GM12878 (cell line): ENCODE measurements at regions not wholly inside any gene's neighbourhood (a gene's known extent, or its start where the extent isn't known, plus 50 kb on each side); places are given as distances from the start of the nearest gene placed in this dataset.

Experiments
- ATAC-seq: fragments of 200-7000 bp; cut with Tn5 transposase; 3 replicates; pipeline ENCODE4 v1.9.1; 2020; ENCODE audit warnings: mild to moderate bottlenecking, moderate library complexity
- BruUV-seq: library from RNA; stranded (reverse); fragments of 400-500 nt; replicated peaks from 2 replicates; lab custom pipeline; 2021; lab: Mats Ljungman, UMichigan
- CTCF ChIA-PET: fragments of 300-600 bp; sonication (Branson Sonifier 250); formaldehyde crosslinking; extraction: SDS; loops from one replicate; lab custom pipeline; 2021; ENCODE audit warnings: inconsistent platforms; lab: Yijun Ruan, JAX
- POLR2A ChIA-PET: fragments of 350-600 bp; formaldehyde crosslinking; extraction: SDS; loops from one replicate; lab custom pipeline; 2021; ENCODE audit warnings: inconsistent platforms; lab: Charles Lee
- RAD21 ChIA-PET: fragments of 300-600 bp; sonication (Branson Sonifier 250); formaldehyde crosslinking; loops from one replicate; lab custom pipeline; 2023; ENCODE audit warnings: antibody characterized with exemption; ENCODE audit not compliant: unreplicated experiment; lab: Charles Lee
- SMC1A ChIA-PET: fragments of 300-600 bp; sonication (Branson Sonifier 250); formaldehyde crosslinking; loops from one replicate; lab custom pipeline; 2023; ENCODE audit not compliant: unreplicated experiment, uncharacterized antibody; lab: Charles Lee
- DNase-seq: peaks from one replicate; pipeline ENCODE4 v3.0.0-alpha.2; 2011; ENCODE audit warnings: low read depth, low spot score
- FAIRE-seq: peaks from 3 replicates; lab custom pipeline; 2011; peaks lifted over from hg19 to GRCh38; lab: Jason Lieb, UNC
- H2AFZ ChIP-seq: 2 replicates; pipeline ENCODE4 v1.6.0; 2011; ENCODE audit warnings: low read depth, low read length, control low read depth; ENCODE audit not compliant: control insufficient read depth
- H3K27ac ChIP-seq: 2 replicates; pipeline ENCODE4 v1.5.1; 2011; ENCODE audit warnings: control low read depth; ENCODE audit not compliant: control insufficient read depth, insufficient read depth
- H3K27me3 ChIP-seq, 2 experiments: replicated peaks in 1 of 2; 2 replicates each; pipeline versions ENCODE4 v1.6.0 to v1.6.1; 2011; ENCODE audit warnings: low read length in 1 of 2; ENCODE audit not compliant: control insufficient read depth in 2 of 2, insufficient read depth in 2 of 2
- H3K36me3 ChIP-seq, 2 experiments: 2 replicates each; pipeline ENCODE4 v1.5.1; 2011; ENCODE audit warnings: low read length in 1 of 2; ENCODE audit not compliant: control insufficient read depth in 2 of 2, insufficient read depth in 2 of 2
- H3K4me1 ChIP-seq: 2 replicates; pipeline ENCODE4 v1.6.1; 2011; ENCODE audit warnings: mild to moderate bottlenecking, low read length, moderate library complexity, mixed read lengths; ENCODE audit not compliant: control insufficient read depth, insufficient read depth
- H3K4me2 ChIP-seq: 2 replicates; pipeline ENCODE4 v1.6.0; 2011; ENCODE audit warnings: control low read depth; ENCODE audit not compliant: control insufficient read depth, insufficient read depth
- H3K4me3 ChIP-seq: fragments of 200-600 bp; sonication (generic); 2 replicates; pipeline ENCODE4 v1.5.1; 2016
- H3K79me2 ChIP-seq: 2 replicates; pipeline ENCODE4 v1.6.0; 2011; ENCODE audit warnings: low read length; ENCODE audit not compliant: control insufficient read depth, insufficient read depth
- H3K9ac ChIP-seq: 2 replicates; pipeline ENCODE4 v1.8.0; 2011; ENCODE audit warnings: low read length, control low read depth, mixed read lengths; ENCODE audit not compliant: control insufficient read depth, insufficient read depth
- H3K9me3 ChIP-seq: replicated peaks from 3 replicates; pipeline ENCODE4 v1.5.1; 2011; ENCODE audit warnings: mild to moderate bottlenecking, low read length; ENCODE audit not compliant: control insufficient read depth, insufficient read depth
- H4K20me1 ChIP-seq: 2 replicates; pipeline ENCODE4 v1.6.0; 2011; ENCODE audit not compliant: control insufficient read depth, insufficient read depth
- CBX3 ChIP-seq: fragments of 200-600 bp; sonication (generic); IDR thresholded peaks from 2 replicates; pipeline ENCODE4 v1.6.1; 2016; ENCODE audit warnings: low read depth, borderline replicate concordance
- CEBPB ChIP-seq, 2 experiments: fragments of 150-350 bp in 1 of 2; IDR thresholded peaks; 2 replicates each; pipeline ENCODE4 v1.6.1; 2012 to 2014; ENCODE audit warnings: low read depth in 2 of 2, low read length in 2 of 2, borderline replicate concordance in 1 of 2, inconsistent platforms in 1 of 2
- E2F4 ChIP-seq: IDR thresholded peaks from 2 replicates; pipeline ENCODE4 v1.6.1; 2012; ENCODE audit warnings: low read depth, low read length, improper control_type of control experiment
- HDAC6 ChIP-seq: fragments of 200-600 bp; sonication (generic); IDR thresholded peaks from one replicate; pipeline ENCODE4 v1.8.0; 2017; ENCODE audit warnings: antibody characterized with exemption; ENCODE audit not compliant: unreplicated experiment
- HDGF ChIP-seq: fragments of 450-650 bp; IDR thresholded peaks from 2 replicates; pipeline ENCODE4 v1.6.1; 2016; ENCODE audit warnings: antibody characterized with exemption
- JUND ChIP-seq: IDR thresholded peaks from 2 replicates; pipeline ENCODE4 v1.6.1; 2012; ENCODE audit warnings: low read depth, mild to moderate bottlenecking, low read length, improper control_type of control experiment, moderate library complexity
- KAT2A ChIP-seq: conservative IDR thresholded peaks from 2 replicates; pipeline ENCODE4 v1.6.1; 2011; ENCODE audit warnings: low read depth, low read length; ENCODE audit not compliant: control insufficient read depth
- MLLT1 ChIP-seq: fragments of 450-650 bp; IDR thresholded peaks from 2 replicates; pipeline ENCODE4 v1.6.1; 2016; ENCODE audit warnings: mild to moderate bottlenecking
- MYB ChIP-seq: fragments of 150-350 bp; IDR thresholded peaks from 2 replicates; pipeline ENCODE4 v1.6.1; 2014; ENCODE audit warnings: mild to moderate bottlenecking, low read depth, low read length, borderline replicate concordance
- SIX5 ChIP-seq: IDR thresholded peaks from 2 replicates; pipeline ENCODE4 v1.6.1; 2011; ENCODE audit warnings: mild to moderate bottlenecking, low read depth, low read length, moderate library complexity; ENCODE audit not compliant: severe bottlenecking
- SKIL ChIP-seq: fragments of 450-650 bp; IDR thresholded peaks from 2 replicates; pipeline ENCODE4 v1.6.1; 2017; ENCODE audit warnings: mild to moderate bottlenecking, low read depth, inconsistent platforms; ENCODE audit not compliant: poor library complexity, severe bottlenecking
- SP1 ChIP-seq: IDR thresholded peaks from one replicate; pipeline ENCODE4 v1.6.1; 2011; ENCODE audit warnings: low read depth, low read length
- TCF12 ChIP-seq: IDR thresholded peaks from 2 replicates; pipeline ENCODE4 v1.6.1; 2011; ENCODE audit warnings: low read depth, mild to moderate bottlenecking, low read length
- WGBS: methylation state at CpG from one replicate; pipeline ENCODE4 v1.1.6; 2016; ENCODE audit warnings: low lambda C conversion rate; ENCODE audit not compliant: insufficient replicate concordance, insufficient coverage; ENCODE audit errors: missing lambda C conversion rate; 5-methylcytosine and 5-hydroxymethylcytosine counted together
- in situ Hi-C: fragments of 300-500 bp; cut with MboI; formaldehyde crosslinking; loops from 9 replicates; pipeline ENCODE4 v1.14.3; 2018; ENCODE audit warnings: mixed read lengths
- intact Hi-C: fragments of 100-400 bp; cut with micrococcal nuclease; formaldehyde crosslinking; loops from one replicate; pipeline ENCODE4 v1.14.2; 2022; ENCODE audit not compliant: unreplicated experiment

- CTCF ChIA-PET: no interaction called here
- no peak for ATAC-seq
These were observed 83.3 kb downstream of the PLCE1 start for GRCh38 chr10:94077042-94077441.

More at GRCh38 chr10:94077042-94077441, 83.3 kb downstream of the PLCE1 start:
- Histone ChIP-seq H3K36me3 (no peaks in the 10 kb centered on the region), H2AFZ (no peak overlapping the region), H3K79me2 (no peaks in the 10 kb centered on the region), H3K4me1 (no peaks in the 10 kb centered on the region), H3K4me2 (no peak overlapping the region), H3K9ac (no peak overlapping the region), H3K4me3 (no peak overlapping the region), H3K27ac (no peak overlapping the region), H3K27me3 (no peaks in the 10 kb centered on the region; a peak in 1 of 4 replicates), H3K9me3 (no peaks in the 10 kb centered on the region), H4K20me1 (no peaks in the 10 kb centered on the region)
- POLR2A ChIA-PET: no interaction called here
- no TSS peak for BruUV-seq
- RAD21 ChIA-PET: no interaction called here
- in situ Hi-C loops (no loop called here), intact Hi-C loops (no loop called here)
- no peak for DNase-seq
- TF ChIP-seq SIX5: no peak
- TF ChIP-seq MLLT1: no peak
- TF ChIP-seq JUND: no peak
- no peak for TF ChIP-seq SP1
- no peak for TF ChIP-seq KAT2A
- TF ChIP-seq E2F4: no peak
- no peak for TF ChIP-seq CBX3
- TF ChIP-seq TCF12: no peak
- TF ChIP-seq CEBPB (IDR thresholded peaks at IDR 0.05; ENCODE audit: borderline replicate concordance in 1 of 2, low read depth in 2 of 2, low read length in 2 of 2): no peak
- TF ChIP-seq HDAC6: no peak
- TF ChIP-seq SKIL: no peak
- TF ChIP-seq HDGF: no peak
- no peak for TF ChIP-seq MYB
- no peak for FAIRE-seq
- 9% methylated on average over 4 of the region's 4 CpGs for WGBS
- SMC1A ChIA-PET: interaction anchor here (1.4 kb wide), 1 partner anchor 9 kb away, joined by 3 read pairs; no protein-coding TSS in a partner anchor
